COR-L47 (cell line): ENCODE measurements at regions not wholly inside any gene's neighbourhood (a gene's known extent, or its start where the extent isn't known, plus 50 kb on each side); places are given as distances from the start of the nearest gene placed in this dataset.
"Not testable (repeated sequence)": the region's sequence is repeated elsewhere in the genome, so short reads cannot be mapped to it uniquely, and the experiment has no call there.

ENCODE experiments used
- DNase-seq: peaks from one replicate; lab custom pipeline; 2025; lab: John Stamatoyannopoulos, UW

GRCh38 chr2:188787658-188788240 lies 186.4 kb upstream of the COL3A1 start:
- DNase-seq = no peak

GRCh38 chr2:188788621-188789020 lies 185.6 kb upstream of the COL3A1 start:
- no peak for DNase-seq

- DNase-seq = no peak
These were observed 184.2 kb upstream of the COL3A1 start for GRCh38 chr2:188789951-188790350.

- DNase-seq = not testable (repeated sequence)
These were observed 179.7 kb upstream of the COL3A1 start for GRCh38 chr2:188794453-188794852.

GRCh38 chr2:188795762-188796161 lies 178.4 kb upstream of the COL3A1 start:
- no peak for DNase-seq

- DNase-seq = no peak
These were observed 176.8 kb upstream of the COL3A1 start for GRCh38 chr2:188797371-188797770.

- no peak for DNase-seq
These were observed 176.0 kb upstream of the COL3A1 start for GRCh38 chr2:188798159-188798558.

- DNase-seq = no peak
These were observed 169.0 kb upstream of the COL3A1 start for GRCh38 chr2:188805219-188805618.

GRCh38 chr2:188808947-188809355 lies 165.2 kb upstream of the COL3A1 start:
- no peak for DNase-seq

- no peak for DNase-seq
These were observed 163.6 kb upstream of the COL3A1 start for GRCh38 chr2:188810586-188810985.

GRCh38 chr2:188811522-188811921 lies 162.7 kb upstream of the COL3A1 start:
- no peak for DNase-seq

- DNase-seq = no peak
These were observed 160.9 kb upstream of the COL3A1 start for GRCh38 chr2:188813315-188813714.

- no peak for DNase-seq
These were observed 160.3 kb upstream of the COL3A1 start for GRCh38 chr2:188813857-188814256.

- no peak for DNase-seq
These were observed 155.2 kb upstream of the COL3A1 start for GRCh38 chr2:188819011-188819410.

GRCh38 chr2:188819792-188820191 lies 154.4 kb upstream of the COL3A1 start:
- DNase-seq = no peak

- no peak for DNase-seq
These were observed 153.6 kb upstream of the COL3A1 start for GRCh38 chr2:188820576-188820975.

- DNase-seq = peak; percentile 3
These were observed 150.0 kb upstream of the COL3A1 start for GRCh38 chr2:188824125-188824524.

GRCh38 chr2:188833331-188833730 lies 140.8 kb upstream of the COL3A1 start:
- DNase-seq = no peak

- DNase-seq = no peak
These were observed 140.4 kb upstream of the COL3A1 start for GRCh38 chr2:188833799-188834198.

GRCh38 chr2:188835006-188835405 lies 139.2 kb upstream of the COL3A1 start:
- DNase-seq = no peak

- no peak for DNase-seq
These were observed 138.4 kb upstream of the COL3A1 start for GRCh38 chr2:188835821-188836220.

GRCh38 chr2:188845692-188846091 lies 128.5 kb upstream of the COL3A1 start:
- no peak for DNase-seq

GRCh38 chr2:188848887-188849435 lies 125.2 kb upstream of the COL3A1 start:
- DNase-seq = no peak

- DNase-seq = no peak
These were observed 123.4 kb upstream of the COL3A1 start for GRCh38 chr2:188850786-188851185.
